ENCODE measurements at regions not wholly inside any gene's neighbourhood (a gene's known extent, or its start where the extent isn't known, plus 50 kb on each side); places are given as distances from the start of the nearest gene placed in this dataset.

GRCh38 chr11:104614117-104614680, 284.1 kb downstream of the CASP12 start:
- H3K9me3 Mint-ChIP-seq = peaks cover 0 to 14% of the 10 kb centered on the region in 2 donors
- ATAC-seq = peak in 1 of 2 donors; percentile 78
- H3K27ac Mint-ChIP-seq = no peak overlapping the region
- H3K36me3 Mint-ChIP-seq = peaks cover 5 to 15% of the 10 kb centered on the region in 2 donors
- no peak for DNase-seq (ENCODE audit: low spot score in 2 of 2)

GRCh38 chr11:104610635-104611034, 287.6 kb downstream of the CASP12 start:
- H3K27ac Mint-ChIP-seq = no peak overlapping the region
- DNase-seq (ENCODE audit: low spot score in 2 of 2) = no peak

GRCh38 chr11:104609311-104610085, 288.8 kb downstream of the CASP12 start:
- no peaks in the 10 kb centered on the region for H3K36me3 Mint-ChIP-seq
- H3K9me3 Mint-ChIP-seq = no peaks in the 10 kb centered on the region
- peak; percentile 73 to 79 for ATAC-seq
- H3K27ac Mint-ChIP-seq = no peak overlapping the region
- DNase-seq (ENCODE audit: low spot score in 2 of 2) = peak in 1 of 2 donors; percentile 19

More at GRCh38 chr11:104610635-104611034, 287.6 kb downstream of the CASP12 start:
- H3K9me3 Mint-ChIP-seq = no peaks in the 10 kb centered on the region
- ATAC-seq = no peak
- no peaks in the 10 kb centered on the region for H3K36me3 Mint-ChIP-seq

- DNase-seq (ENCODE audit: low spot score in 2 of 2) (no peak), ATAC-seq (no peak)
- H3K27ac Mint-ChIP-seq = no peak overlapping the region
- peaks cover 6 to 11% of the 10 kb centered on the region in 2 donors for H3K9me3 Mint-ChIP-seq
- H3K36me3 Mint-ChIP-seq = peaks cover 9 to 10% of the 10 kb centered on the region in 2 donors
Measured at GRCh38 chr11:104602643-104603042, 295.6 kb downstream of the CASP12 start.

GRCh38 chr11:104594228-104594958, 303.9 kb downstream of the CASP12 start:
- Mint-ChIP-seq H3K36me3 (no peaks in the 10 kb centered on the region), H3K9me3 (no peaks in the 10 kb centered on the region), H3K27ac (no peak overlapping the region)
- ATAC-seq (peak in 1 of 2 donors; percentile 61), DNase-seq (ENCODE audit: low spot score in 2 of 2) (no peak)

GRCh38 chr11:104588970-104589369, 309.3 kb downstream of the CASP12 start:
- DNase-seq (ENCODE audit: low spot score in 2 of 2) (no peak), ATAC-seq (no peak)
- no peaks in the 10 kb centered on the region for H3K36me3 Mint-ChIP-seq
- no peaks in the 10 kb centered on the region for H3K9me3 Mint-ChIP-seq
- no peak overlapping the region for H3K27ac Mint-ChIP-seq

- DNase-seq (ENCODE audit: low spot score in 2 of 2) (no peak), ATAC-seq (no peak)
- H3K27ac Mint-ChIP-seq = no peak overlapping the region
- H3K9me3 Mint-ChIP-seq = no peaks in the 10 kb centered on the region
- no peaks in the 10 kb centered on the region for H3K36me3 Mint-ChIP-seq
Measured at GRCh38 chr11:104588446-104588845, 309.8 kb downstream of the CASP12 start.

- ATAC-seq (no peak), DNase-seq (ENCODE audit: low spot score in 2 of 2) (no peak)
- H3K9me3 Mint-ChIP-seq = no peaks in the 10 kb centered on the region
- H3K27ac Mint-ChIP-seq = no peak overlapping the region
- no peaks in the 10 kb centered on the region for H3K36me3 Mint-ChIP-seq
Measured at GRCh38 chr11:104584823-104585222, 313.4 kb downstream of the CASP12 start.

GRCh38 chr11:104583857-104584256, 314.4 kb downstream of the CASP12 start:
- Mint-ChIP-seq H3K27ac (no peak overlapping the region), H3K9me3 (no peaks in the 10 kb centered on the region), H3K36me3 (no peaks in the 10 kb centered on the region)
- ATAC-seq = no peak
- DNase-seq (ENCODE audit: low spot score in 2 of 2) = no peak

GRCh38 chr11:104582431-104582830, 315.8 kb downstream of the CASP12 start:
- no peak for ATAC-seq
- Mint-ChIP-seq H3K27ac (no peak overlapping the region), H3K9me3 (no peaks in the 10 kb centered on the region), H3K36me3 (no peaks in the 10 kb centered on the region)
- no peak for DNase-seq (ENCODE audit: low spot score in 2 of 2)

- DNase-seq (ENCODE audit: low spot score in 2 of 2) (no peak), ATAC-seq (no peak)
- H3K27ac Mint-ChIP-seq = no peak overlapping the region
- H3K9me3 Mint-ChIP-seq = no peaks in the 10 kb centered on the region
- no peaks in the 10 kb centered on the region for H3K36me3 Mint-ChIP-seq
Measured at GRCh38 chr11:104581246-104581980, 316.8 kb downstream of the CASP12 start.

GRCh38 chr11:104573441-104573990, 324.7 kb downstream of the CASP12 start:
- Mint-ChIP-seq H3K36me3 (no peaks in the 10 kb centered on the region), H3K9me3 (peaks cover 0 to 9% of the 10 kb centered on the region in 2 donors), H3K27ac (no peak overlapping the region)
- no peak for ATAC-seq
- DNase-seq (ENCODE audit: low spot score in 2 of 2) = no peak

GRCh38 chr11:104572279-104572678, 326.0 kb downstream of the CASP12 start:
- Mint-ChIP-seq H3K9me3 (peaks cover 0 to 9% of the 10 kb centered on the region in 2 donors), H3K36me3 (no peaks in the 10 kb centered on the region), H3K27ac (no peak overlapping the region)
- DNase-seq (ENCODE audit: low spot score in 2 of 2) = no peak
- no peak for ATAC-seq

GRCh38 chr11:104570078-104570701, 328.1 kb downstream of the CASP12 start:
- Mint-ChIP-seq H3K27ac (no peak overlapping the region), H3K9me3 (peaks cover 5 to 9% of the 10 kb centered on the region in 2 donors), H3K36me3 (peaks cover 0 to 5% of the 10 kb centered on the region in 2 donors)
- ATAC-seq = no peak
- no peak for DNase-seq (ENCODE audit: low spot score in 2 of 2)

- DNase-seq (ENCODE audit: low spot score in 2 of 2) (no peak), ATAC-seq (no peak)
- H3K9me3 Mint-ChIP-seq = peaks cover 0 to 11% of the 10 kb centered on the region in 2 donors
- H3K27ac Mint-ChIP-seq = no peak overlapping the region
- peaks cover 0 to 12% of the 10 kb centered on the region in 2 donors for H3K36me3 Mint-ChIP-seq
Measured at GRCh38 chr11:104565583-104565961, 332.7 kb downstream of the CASP12 start.

GRCh38 chr11:104564921-104565582, 333.2 kb downstream of the CASP12 start:
- Mint-ChIP-seq H3K36me3 (peaks cover 0 to 12% of the 10 kb centered on the region in 2 donors), H3K27ac (no peak overlapping the region), H3K9me3 (peaks cover 0 to 11% of the 10 kb centered on the region in 2 donors)
- DNase-seq (ENCODE audit: low spot score in 2 of 2) (no peak), ATAC-seq (no peak)
